ENCODE measurements at regions not wholly inside any gene's neighbourhood (a gene's known extent, or its start where the extent isn't known, plus 50 kb on each side); places are given as distances from the start of the nearest gene placed in this dataset.

DNA sequence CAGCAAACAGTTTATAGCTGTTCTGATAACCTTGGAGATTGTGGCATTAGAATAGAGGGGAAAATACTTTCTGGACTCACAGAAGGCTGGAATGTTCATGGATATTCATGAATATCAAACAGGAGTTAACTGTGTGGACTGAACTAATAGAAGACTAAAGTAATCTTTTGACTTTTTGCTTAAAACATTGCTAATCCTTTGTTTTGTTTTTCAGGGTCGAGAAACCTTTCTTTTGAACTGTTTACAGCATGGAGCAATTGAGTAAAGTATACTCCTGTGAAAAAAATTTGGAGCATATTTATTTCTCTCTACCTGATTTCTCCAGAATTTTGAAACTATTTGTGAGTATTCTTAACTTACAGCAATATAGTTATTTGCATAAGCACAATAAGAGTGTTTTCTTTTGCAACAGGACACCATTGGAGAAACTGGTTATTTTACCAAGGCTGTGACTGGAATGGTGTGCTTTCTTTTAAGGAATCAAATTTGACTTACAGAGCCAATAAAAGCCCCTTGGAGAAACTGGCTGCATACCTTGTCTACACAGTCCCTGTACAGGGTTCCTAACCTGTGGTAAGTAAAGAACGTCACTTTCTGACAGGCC lies 821.6 kb downstream of the TBC1D22A start:
- DNase-seq (ENCODE audit: low read depth in 2 of 2, low spot score in 1 of 2) = no peak

DNA sequence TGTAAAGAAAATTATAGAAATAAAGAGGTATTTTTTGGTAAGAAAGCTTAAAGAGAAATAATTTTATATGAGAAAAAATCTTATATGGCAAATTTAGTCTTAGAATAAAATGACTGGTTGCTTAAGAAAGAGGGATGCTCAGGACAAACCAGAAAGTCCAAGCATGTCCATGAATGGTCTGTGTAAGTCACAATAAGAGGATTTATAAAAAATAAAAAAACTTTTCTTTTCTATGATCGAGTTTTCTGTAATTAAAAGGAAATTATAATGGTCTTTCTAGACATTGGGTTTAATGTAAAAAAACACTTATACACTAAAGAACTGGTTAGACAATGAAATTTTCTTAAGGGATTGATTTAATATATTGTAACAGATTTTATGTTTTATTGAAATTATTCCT lies 819.6 kb downstream of the TBC1D22A start:
- no peak for DNase-seq (ENCODE audit: low read depth in 2 of 2, low spot score in 1 of 2)

DNA sequence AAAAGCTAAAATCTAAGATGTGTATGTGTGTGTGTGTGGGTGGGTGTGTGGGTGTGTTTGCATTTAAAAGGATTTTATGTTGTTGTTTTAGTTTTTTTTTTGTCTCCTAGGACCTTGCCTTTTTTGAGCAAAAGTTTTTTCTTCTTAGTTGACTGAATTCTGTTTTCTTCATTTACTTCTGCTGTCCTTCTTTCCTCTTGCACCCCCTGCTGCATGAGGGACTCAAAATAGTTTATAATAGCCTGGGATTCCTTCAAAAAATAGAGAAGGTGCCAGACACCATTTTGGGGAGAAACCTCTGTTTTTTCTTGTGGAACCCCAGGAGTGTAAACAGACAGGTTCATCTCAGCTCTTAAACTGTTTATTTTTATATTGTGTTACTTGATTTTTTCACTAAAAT lies 817.7 kb downstream of the TBC1D22A start:
- DNase-seq (ENCODE audit: low read depth in 2 of 2, low spot score in 1 of 2) = no peak

DNA sequence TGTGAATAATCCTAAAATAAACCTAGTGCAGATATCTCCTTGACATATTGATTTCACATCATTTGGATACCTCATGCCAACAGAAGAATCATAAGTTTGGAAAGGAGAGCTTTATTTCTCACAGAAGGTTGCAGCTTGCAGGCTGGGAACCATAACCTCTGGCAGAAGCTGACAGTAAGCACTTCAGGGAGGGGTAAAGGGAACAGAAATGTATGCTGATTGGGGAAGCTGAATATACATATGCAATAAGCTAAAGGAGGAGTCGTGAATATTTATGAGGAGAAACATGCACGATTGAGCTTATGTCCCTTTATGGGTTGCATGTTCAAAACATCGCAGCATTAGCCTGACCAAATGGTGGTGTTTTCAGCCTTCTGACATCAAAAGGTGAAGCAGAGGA lies 814.5 kb downstream of the TBC1D22A start:
- DNase-seq (ENCODE audit: low read depth in 2 of 2, low spot score in 1 of 2) = no peak

DNA sequence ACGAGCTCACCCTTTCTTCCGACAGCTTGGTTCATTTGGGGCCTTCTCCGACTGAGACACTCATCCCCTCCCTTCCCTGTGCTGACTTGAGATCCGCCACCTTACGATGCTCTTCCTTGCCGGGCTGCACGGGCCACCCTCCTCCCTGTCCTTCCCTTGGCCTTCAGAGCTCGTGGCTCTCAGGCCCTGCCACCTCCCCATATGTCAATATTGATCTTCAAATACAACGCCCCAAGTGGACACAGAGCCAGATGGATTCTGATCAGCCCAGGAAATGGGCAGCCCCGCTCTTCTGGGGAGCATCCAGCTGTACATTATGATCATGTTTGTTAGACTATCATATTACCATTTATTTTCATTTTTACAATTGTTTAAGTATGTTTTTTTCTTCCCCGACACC lies 812.8 kb downstream of the TBC1D22A start:
- DNase-seq (ENCODE audit: low read depth in 2 of 2, low spot score in 1 of 2) = no peak

DNA sequence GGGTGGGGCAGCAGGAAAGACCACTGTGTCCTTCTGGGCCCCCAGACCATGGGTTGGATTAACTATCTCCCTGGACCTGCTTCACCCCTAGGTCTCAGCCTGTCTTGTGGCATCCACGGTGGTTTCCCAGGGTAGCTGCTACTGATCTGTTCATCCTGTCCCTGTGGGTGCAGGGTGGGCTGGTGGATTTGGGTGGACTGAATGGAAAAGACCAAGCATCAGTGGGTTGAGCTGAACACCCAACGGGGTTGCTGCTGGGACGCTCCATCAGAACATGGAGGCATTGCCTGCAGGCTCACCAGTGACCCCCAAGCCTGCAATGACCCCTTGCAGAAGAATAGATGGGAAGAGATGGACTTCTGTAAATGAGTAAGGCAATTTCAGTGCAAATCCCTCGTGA lies 812.1 kb downstream of the TBC1D22A start:
- DNase-seq (ENCODE audit: low read depth in 2 of 2, low spot score in 1 of 2) = no peak

DNA sequence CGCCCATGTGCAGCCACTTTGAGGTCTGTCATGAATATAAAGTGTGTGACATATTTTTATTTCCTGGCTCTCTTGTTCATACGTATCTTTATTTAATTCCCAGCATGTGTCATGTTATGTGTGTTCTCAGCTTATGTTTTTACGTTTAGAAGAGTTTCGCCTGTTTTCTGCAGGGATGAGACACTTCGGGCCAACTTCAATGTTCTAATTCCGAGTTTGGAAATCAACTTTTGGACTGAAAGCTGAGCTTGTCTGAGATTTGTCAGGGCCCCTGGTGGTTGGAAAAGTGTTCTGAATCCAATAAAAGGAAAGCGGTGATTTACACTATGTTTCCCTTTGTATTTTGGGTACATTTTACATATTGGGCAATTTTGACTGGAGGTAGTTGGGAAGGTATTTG lies 810.7 kb downstream of the TBC1D22A start:
- no peak for DNase-seq (ENCODE audit: low read depth in 2 of 2, low spot score in 1 of 2)

DNA sequence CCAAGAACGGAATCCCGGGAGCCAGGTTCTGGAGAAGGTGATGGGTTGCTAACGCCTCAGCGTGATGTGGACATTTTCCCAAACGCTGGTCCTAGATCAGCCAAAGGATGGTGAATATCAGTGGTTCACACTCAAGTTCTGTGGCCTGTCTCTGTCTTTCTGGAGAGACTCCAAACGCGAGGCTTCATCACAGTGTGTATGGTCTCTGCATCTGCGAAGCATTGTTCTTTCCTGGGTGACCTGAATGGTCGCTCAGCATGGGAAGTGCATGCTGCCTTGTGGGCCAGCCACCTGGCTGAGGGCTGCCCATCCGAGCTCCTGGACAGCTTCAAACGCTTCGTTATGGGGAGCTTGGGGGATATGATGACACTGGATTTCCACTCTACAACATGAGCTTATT lies 810.0 kb downstream of the TBC1D22A start:
- DNase-seq (ENCODE audit: low read depth in 2 of 2, low spot score in 1 of 2) = no peak

DNA sequence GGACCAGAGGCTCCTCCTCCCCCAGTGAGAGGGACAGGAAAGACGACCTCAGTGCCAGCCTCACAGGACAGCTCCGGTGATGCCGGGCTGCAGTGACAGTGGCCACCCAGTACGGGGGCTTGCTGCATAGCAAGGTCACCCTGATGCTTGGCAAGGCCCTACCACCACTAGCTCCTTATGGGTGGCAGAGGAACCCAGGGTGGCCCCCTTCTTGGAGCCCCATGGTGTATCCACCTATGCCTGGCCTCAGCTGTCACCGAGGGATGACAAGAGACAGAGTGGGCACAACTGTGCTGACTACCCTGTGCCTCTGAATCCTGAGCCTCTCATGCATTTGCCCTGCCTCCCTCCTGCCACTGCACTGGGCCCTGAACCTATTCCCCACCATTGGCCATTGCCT lies 809.2 kb downstream of the TBC1D22A start:
- DNase-seq (ENCODE audit: low read depth in 2 of 2, low spot score in 1 of 2) = no peak

DNA sequence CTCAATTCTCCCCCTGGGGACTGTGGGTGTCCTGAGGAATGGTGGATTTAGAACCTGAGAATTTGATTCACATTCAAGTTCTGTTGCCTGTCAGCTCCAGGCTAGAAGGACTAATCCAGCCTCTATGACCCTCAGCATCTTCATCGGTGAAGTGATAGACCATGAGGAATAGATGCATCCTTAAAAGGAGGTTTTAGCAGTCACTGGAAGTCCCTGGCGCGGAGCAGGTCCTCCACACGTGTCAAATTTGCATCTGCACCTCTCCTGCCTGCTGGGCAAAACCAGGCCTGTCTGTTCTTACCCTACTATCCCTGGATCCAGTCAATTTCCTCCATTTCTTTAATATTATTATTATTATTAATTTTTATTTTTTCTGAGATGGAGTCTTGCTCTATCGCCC lies 808.4 kb downstream of the TBC1D22A start:
- no peak for DNase-seq (ENCODE audit: low read depth in 2 of 2, low spot score in 1 of 2)

DNA sequence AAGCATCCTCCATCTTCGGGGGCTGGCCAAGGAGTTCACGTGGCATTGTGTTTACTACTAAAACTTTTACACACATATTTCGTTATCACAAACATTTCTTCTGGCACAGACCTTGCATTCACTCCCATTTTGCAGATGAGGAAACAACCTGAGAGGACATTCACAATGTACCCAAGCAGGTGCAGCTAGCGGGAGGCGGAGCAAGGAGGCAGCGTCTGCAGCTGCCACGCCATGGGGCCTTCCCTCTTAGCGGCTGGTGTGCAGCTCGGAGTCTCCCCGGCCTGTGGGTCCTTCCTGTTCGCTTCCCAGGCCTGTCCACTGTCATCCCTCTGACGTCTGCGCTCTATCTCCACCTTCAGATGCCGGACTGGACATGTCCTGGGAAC lies 807.8 kb downstream of the TBC1D22A start:
- DNase-seq (ENCODE audit: low read depth in 2 of 2, low spot score in 1 of 2) = no peak

DNA sequence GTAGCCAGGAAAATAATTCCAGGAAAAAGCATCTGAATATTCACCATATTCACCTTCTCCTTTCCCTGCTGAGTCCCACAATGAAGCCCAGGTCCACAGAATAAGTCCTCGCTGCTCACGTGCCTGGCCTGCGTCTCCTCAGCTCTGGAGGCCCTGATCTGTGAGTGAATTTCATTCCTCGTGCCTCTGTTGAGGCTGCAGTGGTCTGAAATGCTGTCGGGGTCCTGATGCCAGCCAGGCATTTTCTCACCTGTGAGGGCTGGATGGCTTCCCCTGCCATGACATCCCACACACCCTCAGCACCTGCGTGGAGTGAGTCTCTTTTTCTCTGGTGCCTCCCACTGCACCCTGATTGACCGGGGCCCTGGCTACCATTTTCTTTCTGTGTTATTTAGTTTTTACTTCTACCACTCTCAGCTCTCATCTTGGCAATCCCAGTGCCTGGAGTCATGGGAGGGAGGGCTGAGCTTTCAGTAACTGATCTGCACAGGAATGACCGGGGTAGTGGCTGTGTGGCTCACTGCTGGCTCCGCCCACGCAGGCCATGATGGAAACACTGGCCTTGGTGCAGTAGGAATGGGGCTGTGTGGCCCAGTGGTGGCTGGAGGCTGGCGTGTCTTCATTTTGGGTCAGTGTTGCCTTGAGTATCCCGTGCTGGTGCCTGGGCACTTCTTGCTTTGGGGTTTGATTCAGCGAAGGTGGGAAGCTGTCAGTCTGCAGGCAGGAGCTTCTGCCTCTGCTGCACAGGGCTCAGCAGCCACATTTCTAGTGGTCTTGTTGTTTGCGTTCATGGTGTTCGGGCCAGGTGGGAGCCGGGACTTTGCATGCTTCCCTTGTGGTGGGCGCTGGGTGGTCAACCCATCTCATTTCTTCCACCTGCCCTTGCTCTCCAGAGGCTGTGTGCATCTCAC lies 807.2 kb downstream of the TBC1D22A start:
- no peak for DNase-seq (ENCODE audit: low read depth in 2 of 2, low spot score in 1 of 2)

DNA sequence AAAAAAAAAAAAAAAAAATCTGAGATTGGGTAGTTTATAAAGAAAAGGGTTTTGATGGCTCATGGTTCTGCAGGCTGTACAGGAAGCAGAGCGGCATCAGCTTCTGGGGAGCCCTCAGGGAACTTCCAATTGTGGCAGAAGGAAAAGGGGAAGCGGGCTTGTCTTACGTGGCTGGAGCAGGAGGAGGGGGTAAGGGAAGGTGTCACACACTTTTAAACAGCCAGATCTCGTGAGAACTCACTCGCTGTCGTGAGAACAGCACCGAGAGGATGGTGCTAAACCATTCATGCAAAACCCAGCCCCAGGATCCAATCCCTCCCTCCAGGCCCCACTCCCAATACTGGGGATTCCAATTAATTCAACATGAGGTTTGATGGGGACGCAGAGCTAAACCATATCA lies 806.2 kb downstream of the TBC1D22A start:
- DNase-seq (ENCODE audit: low read depth in 2 of 2, low spot score in 1 of 2) = no peak

DNA sequence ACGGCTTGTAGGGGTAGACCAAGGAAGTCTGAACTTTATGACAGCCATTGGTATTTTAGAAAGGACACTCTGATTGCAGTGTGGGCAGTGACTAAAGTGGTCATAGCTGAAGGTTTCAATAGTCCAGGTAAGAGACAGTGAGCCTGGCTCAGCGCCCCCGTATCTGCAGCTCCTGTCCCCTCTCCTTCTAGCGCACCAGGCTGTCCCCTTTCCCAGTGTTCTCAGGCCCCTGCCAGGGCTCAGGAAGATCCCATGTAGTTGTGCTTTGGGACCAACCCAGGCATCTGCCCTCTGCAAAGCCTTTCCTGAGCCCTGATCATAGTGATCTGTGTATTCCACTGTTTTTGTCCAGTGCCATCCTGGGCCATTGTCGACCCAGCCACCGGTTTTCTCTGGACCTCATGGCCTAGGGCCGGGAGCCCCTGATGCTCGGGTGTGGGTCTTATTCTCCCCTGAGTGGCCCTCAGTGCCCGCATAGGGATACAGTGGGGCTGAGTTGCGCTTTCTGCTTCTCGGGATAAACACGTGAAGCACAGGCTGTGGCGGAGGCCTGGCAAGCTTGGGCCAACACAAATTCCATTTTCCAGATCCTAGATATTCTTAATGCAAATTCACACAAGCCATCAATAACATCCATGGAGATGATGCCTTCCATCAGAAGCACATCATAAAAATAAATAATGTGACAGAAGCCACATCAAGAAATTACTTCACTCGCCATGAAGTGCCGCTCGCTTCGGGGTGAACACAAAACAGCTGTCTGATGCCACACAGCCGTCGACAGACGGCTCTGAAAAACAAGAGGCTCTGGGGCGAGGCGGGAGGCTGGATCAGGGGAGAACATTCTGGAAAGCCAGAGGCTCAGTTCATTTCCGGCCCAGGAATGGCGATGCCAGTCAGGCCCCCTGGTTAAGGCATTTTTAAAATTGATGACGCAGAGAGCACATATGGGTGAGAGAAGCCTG lies 805.0 kb downstream of the TBC1D22A start:
- DNase-seq (ENCODE audit: low read depth in 2 of 2, low spot score in 1 of 2) = no peak

DNA sequence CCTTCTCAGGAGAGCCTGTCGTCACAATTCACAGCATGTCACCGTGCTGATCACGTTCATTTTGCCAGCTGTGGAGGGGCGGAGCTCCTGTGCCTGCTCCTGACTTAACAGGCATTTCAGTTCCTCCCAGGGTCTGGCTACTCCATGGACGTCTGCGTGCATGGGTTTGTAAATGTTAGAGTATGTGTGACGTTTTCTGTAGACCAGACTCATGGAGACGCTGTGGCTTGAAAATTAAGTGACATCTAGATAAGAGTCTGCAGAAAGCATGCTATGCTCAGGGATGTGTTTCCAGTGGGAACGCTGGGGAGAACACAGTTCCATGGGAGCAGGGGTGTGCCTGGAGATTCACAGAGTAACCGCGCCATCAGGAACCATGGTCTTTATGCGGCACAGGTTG lies 804.0 kb downstream of the TBC1D22A start:
- no peak for DNase-seq (ENCODE audit: low read depth in 2 of 2, low spot score in 1 of 2)

DNA sequence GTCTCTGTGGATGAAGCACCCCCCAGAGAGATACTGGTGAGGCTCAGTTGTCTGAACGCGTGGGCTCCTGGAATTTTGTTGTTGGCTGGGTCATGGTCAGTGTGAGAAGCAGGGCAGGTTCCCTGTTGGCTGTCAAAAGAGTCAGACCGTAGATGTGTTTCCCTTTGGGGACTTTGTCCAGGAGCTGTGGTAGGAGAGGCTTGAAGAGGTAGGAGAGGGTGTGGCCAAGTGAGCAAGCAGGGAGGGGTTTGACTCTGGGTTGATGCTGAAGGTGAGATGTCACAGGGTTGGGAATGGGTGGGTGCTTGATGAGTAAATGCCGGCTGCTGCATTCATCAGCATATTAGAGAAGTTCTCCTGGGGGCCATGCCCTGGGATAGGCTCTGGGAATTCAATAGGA lies 803.2 kb downstream of the TBC1D22A start:
- no peak for DNase-seq (ENCODE audit: low read depth in 2 of 2, low spot score in 1 of 2)

DNA sequence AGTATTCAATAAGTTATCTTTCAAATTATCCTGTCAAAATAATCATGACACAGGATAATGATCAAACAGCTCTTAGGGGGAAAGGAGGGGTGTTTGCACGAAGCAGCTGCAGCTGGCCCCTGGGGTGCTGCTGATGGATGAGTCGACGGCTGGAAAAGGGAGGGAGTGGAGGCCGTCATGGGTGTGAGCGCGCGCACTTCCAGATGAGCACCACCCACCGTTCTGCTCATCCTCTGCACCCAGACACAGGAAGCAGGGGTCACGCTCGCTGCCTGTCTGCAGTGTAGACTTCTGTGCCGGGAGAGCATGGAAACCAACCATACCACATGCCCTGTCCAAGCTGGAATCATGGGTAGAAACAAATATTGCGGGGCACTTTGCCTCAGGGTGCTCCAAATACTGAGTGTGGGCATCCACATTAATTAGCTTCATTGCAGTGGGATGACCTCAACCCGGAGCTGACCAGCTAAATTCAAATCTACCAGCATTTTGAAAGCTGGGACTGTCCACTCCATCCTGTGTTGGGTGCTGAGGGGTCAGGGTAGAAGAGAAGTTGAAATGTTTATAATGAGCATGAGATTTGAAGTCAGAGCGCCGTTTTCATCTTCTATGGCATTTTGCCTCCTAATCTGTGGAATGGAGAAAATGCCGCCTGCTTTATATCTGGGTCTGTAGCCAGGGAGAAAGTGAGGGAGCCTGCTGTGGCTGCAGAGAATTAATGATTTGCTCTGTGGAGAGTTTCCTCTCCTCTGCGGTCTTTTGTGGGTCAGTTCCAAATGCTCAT lies 802.4 kb downstream of the TBC1D22A start:
- no peak for DNase-seq (ENCODE audit: low read depth in 2 of 2, low spot score in 1 of 2)

DNA sequence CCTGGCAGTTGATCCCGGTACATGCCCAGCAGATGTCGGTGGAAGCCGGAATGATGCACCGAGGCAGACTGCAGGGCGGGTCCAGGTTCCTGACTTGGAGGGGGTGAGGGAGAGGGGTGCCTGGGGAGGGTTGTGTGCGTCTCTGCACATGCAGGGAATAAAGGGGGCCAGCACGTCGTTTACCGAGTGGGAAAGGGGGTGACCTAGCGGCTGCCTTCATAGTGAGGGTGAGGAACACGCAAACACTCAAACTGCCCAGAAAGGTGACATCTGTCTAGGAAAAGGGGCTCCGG lies 801.7 kb downstream of the TBC1D22A start:
- no peak for DNase-seq (ENCODE audit: low read depth in 2 of 2, low spot score in 1 of 2)

DNA sequence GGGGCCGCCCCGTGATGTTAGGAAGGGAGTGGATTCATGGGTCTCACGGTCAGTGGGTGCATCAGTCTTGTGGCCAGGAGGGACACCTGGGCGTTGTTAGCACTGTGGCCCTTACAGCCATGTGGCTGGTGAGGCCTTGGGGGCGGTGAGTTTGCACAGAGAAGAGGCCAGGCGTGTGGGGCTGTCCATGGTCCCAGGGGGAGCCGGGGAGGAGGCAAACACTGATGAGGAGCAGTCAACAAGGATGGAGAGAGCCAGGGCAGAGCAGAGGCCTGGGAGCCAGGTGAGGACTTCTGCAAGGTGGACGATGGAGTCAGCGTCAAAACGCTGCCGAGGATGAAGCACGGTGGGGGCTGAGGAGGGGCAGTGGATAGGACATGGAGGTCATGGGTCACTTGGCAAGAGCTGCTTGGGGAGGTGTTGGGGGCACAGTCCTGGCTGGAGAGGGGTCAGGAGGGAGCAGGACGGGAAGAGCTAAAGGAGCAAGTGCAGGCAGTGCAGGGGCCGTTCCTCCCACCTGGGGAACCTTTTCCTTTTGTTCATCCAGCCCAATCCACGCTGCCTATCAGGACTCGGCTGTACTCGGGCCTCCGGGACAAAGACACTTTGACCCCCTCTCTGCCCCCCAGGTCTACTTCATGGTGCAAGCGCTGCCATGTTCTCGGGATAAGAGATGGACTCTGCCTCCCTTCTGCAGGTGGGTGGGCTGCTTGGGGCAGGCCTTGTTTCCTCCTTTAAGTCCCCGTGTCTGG lies 801.1 kb downstream of the TBC1D22A start:
- no peak for DNase-seq (ENCODE audit: low read depth in 2 of 2, low spot score in 1 of 2)

DNA sequence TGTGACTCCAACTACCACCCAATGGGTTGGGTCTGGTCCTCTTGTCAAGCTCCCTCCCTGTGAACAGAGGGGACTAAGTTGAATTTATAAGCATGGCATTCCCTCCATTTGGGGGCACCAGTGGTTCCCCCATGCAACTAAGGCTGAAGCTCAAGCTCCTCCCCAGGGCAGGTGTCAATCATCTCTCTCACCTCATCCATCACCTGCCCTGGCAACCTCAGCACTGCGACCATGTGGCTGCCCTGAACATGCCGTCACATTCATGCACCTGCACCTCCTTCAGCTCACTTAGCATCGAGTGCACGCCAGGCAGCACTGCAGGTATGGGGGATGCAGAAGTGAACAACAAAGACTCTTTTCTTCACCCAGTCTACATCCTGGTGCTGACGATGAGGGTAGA lies 799.3 kb downstream of the TBC1D22A start:
- DNase-seq (ENCODE audit: low read depth in 2 of 2, low spot score in 1 of 2) = no peak

All from stimulated activated CD8-positive, alpha-beta memory T cell treated with anti-CD3 and anti-CD28 coated beads, Interleukin-4, amount 100 ng/mL, for 4 hours (primary cell).